Spinal cord (tissue), 9 donors: ENCODE measurements at regions not wholly inside any gene's neighbourhood (a gene's known extent, or its start where the extent isn't known, plus 50 kb on each side); places are given as distances from the start of the nearest gene placed in this dataset.

Source experiments
- DNase-seq, 6 donors: peaks; one replicate each; pipeline versions ENCODE4 v3.0.0 to v3.0.0-alpha.2; 2013 to 2015; ENCODE audit warnings: low spot score in 6 of 6, low read depth in 4 of 6
- H3K27ac ChIP-seq: one replicate; pipeline ENCODE4 v1.5.1; 2013; ENCODE audit warnings: low read depth, low read length, control low read depth
- H3K27me3 ChIP-seq: one replicate; pipeline ENCODE4 v1.6.1; 2013; ENCODE audit warnings: low read length; ENCODE audit not compliant: control insufficient read depth, insufficient read depth
- H3K36me3 ChIP-seq: one replicate; pipeline ENCODE4 v1.6.1; 2013; ENCODE audit warnings: low read length; ENCODE audit not compliant: control insufficient read depth, insufficient read depth
- H3K4me1 ChIP-seq: one replicate; pipeline ENCODE4 v1.6.1; 2013; ENCODE audit warnings: low read length; ENCODE audit not compliant: control insufficient read depth, insufficient read depth
- H3K4me3 ChIP-seq: one replicate; pipeline ENCODE4 v1.5.1; 2013; ENCODE audit warnings: low read depth, low read length, control low read depth
- H3K9me3 ChIP-seq: one replicate; pipeline ENCODE4 v1.6.1; 2013; ENCODE audit warnings: low read length; ENCODE audit not compliant: control insufficient read depth, insufficient read depth
- WGBS: methylation state at CpG from one replicate; pipeline ENCODE4 v1.1.5; 2013; ENCODE audit warnings: missing lambda C conversion rate; ENCODE audit not compliant: insufficient coverage; 5-methylcytosine and 5-hydroxymethylcytosine counted together
- donor health status: healthy.

- H3K36me3 ChIP-seq: no peaks in the 10 kb centered on the region
- no CpG with 5 or more reads among the region's 2 CpGs for WGBS
- no peaks in the 10 kb centered on the region for H3K9me3 ChIP-seq
- DNase-seq: peak in 1 of 6 donors; percentile 29
- H3K4me1 ChIP-seq: no peaks in the 10 kb centered on the region
- no peaks in the 10 kb centered on the region for H3K27me3 ChIP-seq
- no peak overlapping the region for H3K4me3 ChIP-seq
- H3K27ac ChIP-seq: no peak overlapping the region
Observed at GRCh38 chr6:18961566-18961965, 574.4 kb downstream of the RNF144B start.

- Histone ChIP-seq H3K4me3 (no peak overlapping the region), H3K36me3 (no peaks in the 10 kb centered on the region), H3K27ac (no peak overlapping the region), H3K4me1 (no peaks in the 10 kb centered on the region), H3K27me3 (no peaks in the 10 kb centered on the region), H3K9me3 (no peaks in the 10 kb centered on the region)
- 14% methylated on average over 1 of the region's 4 CpGs for WGBS
- peak in 2 of 6 donors; percentile 69 to 70 for DNase-seq
Observed at GRCh38 chr6:18962361-18962905, 575.3 kb downstream of the RNF144B start.

GRCh38 chr6:18963439-18963838, 576.3 kb downstream of the RNF144B start:
- no CpG with 5 or more reads among the region's 3 CpGs for WGBS

GRCh38 chr6:18973251-18973650, 586.1 kb downstream of the RNF144B start:
- H3K27me3 ChIP-seq: no peaks in the 10 kb centered on the region
- no peaks in the 10 kb centered on the region for H3K4me1 ChIP-seq
- H3K4me3 ChIP-seq: no peak overlapping the region
- H3K9me3 ChIP-seq: no peaks in the 10 kb centered on the region
- DNase-seq: peak in 2 of 6 donors; percentile 89 to 90
- no peaks in the 10 kb centered on the region for H3K36me3 ChIP-seq
- H3K27ac ChIP-seq: no peak overlapping the region
- 80% methylated on average over 1 of the region's 3 CpGs for WGBS

More at GRCh38 chr6:18963439-18963838, 576.3 kb downstream of the RNF144B start:
- H3K27me3 ChIP-seq: no peaks in the 10 kb centered on the region
- no peak overlapping the region for H3K4me3 ChIP-seq
- no peak overlapping the region for H3K27ac ChIP-seq
- no peaks in the 10 kb centered on the region for H3K4me1 ChIP-seq
- DNase-seq: no peak
- H3K36me3 ChIP-seq: no peaks in the 10 kb centered on the region
- H3K9me3 ChIP-seq: no peaks in the 10 kb centered on the region

- Histone ChIP-seq H3K27ac (no peak overlapping the region), H3K27me3 (no peaks in the 10 kb centered on the region), H3K36me3 (no peaks in the 10 kb centered on the region), H3K4me3 (no peak overlapping the region), H3K4me1 (no peaks in the 10 kb centered on the region), H3K9me3 (no peaks in the 10 kb centered on the region)
- 100% methylated on average over 1 of the region's 2 CpGs for WGBS
- no peak for DNase-seq
Observed at GRCh38 chr6:18976091-18976490, 588.9 kb downstream of the RNF144B start.

- H3K4me1 ChIP-seq: no peaks in the 10 kb centered on the region
- no CpG with 5 or more reads among the region's 1 CpG for WGBS
- no peaks in the 10 kb centered on the region for H3K36me3 ChIP-seq
Observed at GRCh38 chr6:18976966-18977365, 589.8 kb downstream of the RNF144B start.

GRCh38 chr6:18978337-18979128, 591.4 kb downstream of the RNF144B start:
- no peaks in the 10 kb centered on the region for H3K36me3 ChIP-seq
- WGBS: no CpG with 5 or more reads among the region's 3 CpGs
- no peaks in the 10 kb centered on the region for H3K4me1 ChIP-seq
- peak in 2 of 6 donors; percentile 71 to 86 for DNase-seq
- no peak overlapping the region for H3K4me3 ChIP-seq
- no peaks in the 10 kb centered on the region for H3K27me3 ChIP-seq
- H3K9me3 ChIP-seq: no peaks in the 10 kb centered on the region
- no peak overlapping the region for H3K27ac ChIP-seq

More at GRCh38 chr6:18976966-18977365, 589.8 kb downstream of the RNF144B start:
- DNase-seq: no peak
- Histone ChIP-seq H3K4me3 (no peak overlapping the region), H3K9me3 (no peaks in the 10 kb centered on the region), H3K27me3 (no peaks in the 10 kb centered on the region), H3K27ac (no peak overlapping the region)

GRCh38 chr6:18985061-18985460, 597.9 kb downstream of the RNF144B start:
- H3K4me3 ChIP-seq: no peak overlapping the region
- H3K27ac ChIP-seq: no peak overlapping the region
- no peaks in the 10 kb centered on the region for H3K36me3 ChIP-seq
- no peak for DNase-seq
- H3K9me3 ChIP-seq: no peaks in the 10 kb centered on the region
- no peaks in the 10 kb centered on the region for H3K4me1 ChIP-seq
- no peaks in the 10 kb centered on the region for H3K27me3 ChIP-seq
- 79% methylated on average over 2 of the region's 8 CpGs for WGBS

GRCh38 chr6:18985996-18986395, 598.8 kb downstream of the RNF144B start:
- 67% methylated on average over 2 of the region's 2 CpGs for WGBS
- peak in 2 of 6 donors; percentile 11 to 66 for DNase-seq
- Histone ChIP-seq H3K27ac (no peak overlapping the region), H3K4me3 (no peak overlapping the region), H3K27me3 (no peaks in the 10 kb centered on the region), H3K36me3 (no peaks in the 10 kb centered on the region), H3K4me1 (peaks cover 4% of the 10 kb centered on the region), H3K9me3 (no peaks in the 10 kb centered on the region)

- no peak for DNase-seq
- H3K4me3 ChIP-seq: no peak overlapping the region
- H3K27me3 ChIP-seq: no peaks in the 10 kb centered on the region
- H3K9me3 ChIP-seq: no peaks in the 10 kb centered on the region
- H3K4me1 ChIP-seq: peaks cover 4% of the 10 kb centered on the region
- WGBS: 100% methylated on average over 2 of the region's 3 CpGs
- no peaks in the 10 kb centered on the region for H3K36me3 ChIP-seq
- H3K27ac ChIP-seq: no peak overlapping the region
Observed at GRCh38 chr6:18988636-18989035, 601.5 kb downstream of the RNF144B start.
